SU-DHL-6 (cell line): ENCODE measurements at regions not wholly inside any gene's neighbourhood (a gene's known extent, or its start where the extent isn't known, plus 50 kb on each side); places are given as distances from the start of the nearest gene placed in this dataset.

ENCODE experiments used
- CTCF ChIP-seq: fragments of 200-600 bp; sonication (generic); IDR thresholded peaks from one replicate; pipeline ENCODE4 v1.5.1; 2017; ENCODE audit warnings: antibody characterized with exemption, mild to moderate bottlenecking, low read length, moderate library complexity; ENCODE audit not compliant: insufficient read depth, poor library complexity, severe bottlenecking
- EZH2phosphoT487 ChIP-seq: fragments of 200-600 bp; sonication (generic), shearing (Covaris generic); conservative IDR thresholded peaks from 2 replicates; pipeline ENCODE4 v1.6.1; 2018; ENCODE audit warnings: mild to moderate bottlenecking, antibody characterized with exemption, low read length, moderate library complexity, mixed read lengths

- TF ChIP-seq CTCF (no peak), EZH2phosphoT487 (no peak)
Observed at GRCh38 chr2:31703253-31703652, 122.5 kb upstream of the SRD5A2 start.
